GM18517 (cell line): ENCODE measurements at regions not wholly inside any gene's neighbourhood (a gene's known extent, or its start where the extent isn't known, plus 50 kb on each side); places are given as distances from the start of the nearest gene placed in this dataset.

ENCODE experiments used
- ATAC-seq: cut with Tn5 transposase; IDR thresholded peaks from one replicate; pipeline ENCODE4 v1.9.1; 2021; ENCODE audit warnings: mild to moderate bottlenecking, moderate library complexity; ENCODE audit not compliant: unreplicated experiment

GRCh38 chr6:113122060-113122459, 735.1 kb upstream of the MARCKS start:
- no peak for ATAC-seq

- no peak for ATAC-seq
Measured at GRCh38 chr6:113125626-113126025, 731.5 kb upstream of the MARCKS start.

GRCh38 chr6:113127786-113128419, 729.2 kb upstream of the MARCKS start:
- ATAC-seq = no peak

- ATAC-seq = no peak
Measured at GRCh38 chr6:113128661-113129060, 728.5 kb upstream of the MARCKS start.

GRCh38 chr6:113129991-113130390, 727.2 kb upstream of the MARCKS start:
- ATAC-seq = no peak

- no peak for ATAC-seq
Measured at GRCh38 chr6:113137426-113137825, 719.7 kb upstream of the MARCKS start.

- no peak for ATAC-seq
Measured at GRCh38 chr6:113140721-113141120, 716.4 kb upstream of the MARCKS start.

GRCh38 chr6:113141901-113142300, 715.2 kb upstream of the MARCKS start:
- no peak for ATAC-seq

GRCh38 chr6:113142671-113143174, 714.4 kb upstream of the MARCKS start:
- ATAC-seq = no peak

- ATAC-seq = no peak
Measured at GRCh38 chr6:113143206-113143605, 713.9 kb upstream of the MARCKS start.

GRCh38 chr6:113144117-113144516, 713.0 kb upstream of the MARCKS start:
- no peak for ATAC-seq

GRCh38 chr6:113146878-113147277, 710.3 kb upstream of the MARCKS start:
- no peak for ATAC-seq

- ATAC-seq = no peak
Measured at GRCh38 chr6:113147544-113147943, 709.6 kb upstream of the MARCKS start.

GRCh38 chr6:113148566-113148965, 708.6 kb upstream of the MARCKS start:
- ATAC-seq = no peak

- no peak for ATAC-seq
Measured at GRCh38 chr6:113149511-113149910, 707.6 kb upstream of the MARCKS start.

- no peak for ATAC-seq
Measured at GRCh38 chr6:113160306-113161017, 696.7 kb upstream of the MARCKS start.

- ATAC-seq = no peak
Measured at GRCh38 chr6:113161018-113161315, 696.2 kb upstream of the MARCKS start.

- no peak for ATAC-seq
Measured at GRCh38 chr6:113162739-113163138, 694.4 kb upstream of the MARCKS start.

GRCh38 chr6:113168057-113168456, 689.1 kb upstream of the MARCKS start:
- no peak for ATAC-seq

GRCh38 chr6:113169484-113169883, 687.7 kb upstream of the MARCKS start:
- ATAC-seq = no peak

- ATAC-seq = no peak
Measured at GRCh38 chr6:113170454-113170853, 686.7 kb upstream of the MARCKS start.

- ATAC-seq = no peak
Measured at GRCh38 chr6:113171882-113172281, 685.3 kb upstream of the MARCKS start.

GRCh38 chr6:113172531-113172966, 684.6 kb upstream of the MARCKS start:
- ATAC-seq = no peak
